ENCODE measurements at regions not wholly inside any gene's neighbourhood (a gene's known extent, or its start where the extent isn't known, plus 50 kb on each side); places are given as distances from the start of the nearest gene placed in this dataset.

DNA sequence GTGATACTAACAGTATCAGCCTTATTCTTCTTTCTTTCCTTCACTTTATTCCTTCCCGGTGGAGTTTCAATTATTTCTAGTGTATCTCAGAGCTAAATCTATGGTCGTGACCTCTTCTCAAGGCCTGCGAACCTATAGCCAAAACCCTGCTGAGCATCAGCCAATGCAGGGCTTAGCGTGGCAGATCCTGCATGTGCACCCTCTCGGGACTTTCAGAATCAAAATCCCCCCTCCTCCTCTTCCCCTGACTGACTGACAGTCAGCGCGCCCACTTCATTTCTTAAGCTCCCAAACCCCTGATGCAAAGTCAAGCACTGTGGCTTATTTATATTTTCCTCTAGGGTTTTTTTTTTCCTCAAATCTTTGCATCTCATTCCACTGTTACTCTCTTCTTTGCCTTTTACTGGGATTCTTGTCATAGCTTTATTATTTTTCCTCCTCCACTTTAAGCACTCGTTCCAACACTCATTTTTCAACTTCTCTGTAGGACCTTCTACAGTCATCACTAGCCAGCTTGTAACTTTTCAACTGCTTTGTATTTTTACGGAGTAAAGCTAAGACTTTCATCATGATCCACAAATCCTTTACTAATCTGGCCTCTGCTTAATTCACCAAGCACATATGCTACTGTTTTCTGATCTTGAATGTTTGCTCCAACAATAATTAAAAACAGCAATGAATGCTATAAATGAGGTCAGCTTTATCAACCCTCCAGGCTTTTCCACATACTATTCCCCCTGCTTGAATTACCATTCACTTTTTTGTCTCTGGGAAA, 896.5 kb upstream of the PIK3C3 start:
- TF ChIP-seq, protein P1, sequence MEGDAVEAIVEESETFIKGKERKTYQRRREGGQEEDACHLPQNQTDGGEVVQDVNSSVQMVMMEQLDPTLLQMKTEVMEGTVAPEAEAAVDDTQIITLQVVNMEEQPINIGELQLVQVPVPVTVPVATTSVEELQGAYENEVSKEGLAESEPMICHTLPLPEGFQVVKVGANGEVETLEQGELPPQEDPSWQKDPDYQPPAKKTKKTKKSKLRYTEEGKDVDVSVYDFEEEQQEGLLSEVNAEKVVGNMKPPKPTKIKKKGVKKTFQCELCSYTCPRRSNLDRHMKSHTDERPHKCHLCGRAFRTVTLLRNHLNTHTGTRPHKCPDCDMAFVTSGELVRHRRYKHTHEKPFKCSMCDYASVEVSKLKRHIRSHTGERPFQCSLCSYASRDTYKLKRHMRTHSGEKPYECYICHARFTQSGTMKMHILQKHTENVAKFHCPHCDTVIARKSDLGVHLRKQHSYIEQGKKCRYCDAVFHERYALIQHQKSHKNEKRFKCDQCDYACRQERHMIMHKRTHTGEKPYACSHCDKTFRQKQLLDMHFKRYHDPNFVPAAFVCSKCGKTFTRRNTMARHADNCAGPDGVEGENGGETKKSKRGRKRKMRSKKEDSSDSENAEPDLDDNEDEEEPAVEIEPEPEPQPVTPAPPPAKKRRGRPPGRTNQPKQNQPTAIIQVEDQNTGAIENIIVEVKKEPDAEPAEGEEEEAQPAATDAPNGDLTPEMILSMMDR (IDR thresholded peaks at IDR 0.05; ENCODE audit: insufficient read depth, low read length, poor library complexity, severe bottlenecking), result no peak
- TF ChIP-seq EZH2phosphoT487 (conservative IDR thresholded peaks at IDR 0.05; ENCODE audit: low read length), result no peak

Measured in SU-DHL-6 (cell line).